Upper lobe of left lung (tissue), 6 donors: ENCODE measurements at regions not wholly inside any gene's neighbourhood (a gene's known extent, or its start where the extent isn't known, plus 50 kb on each side); places are given as distances from the start of the nearest gene placed in this dataset.

Experiments
- ATAC-seq, 2 donors: fragments of 200-7000 bp; cut with Tn5 transposase; one replicate each; pipeline ENCODE4 v1.9.1; 2022; ENCODE audit warnings: mild to moderate bottlenecking in 2 of 2, moderate library complexity in 2 of 2; ENCODE audit not compliant: low FRiP score in 2 of 2
- DNase-seq, 2 donors: peaks; one replicate each; pipeline ENCODE4 v3.0.0-alpha.2; 2019 to 2020
- H3K27ac ChIP-seq, 4 donors: fragments of 200-600 bp; sonication (generic); one replicate each; pipeline ENCODE4 v1.5.1; 2016 to 2019
- H3K27me3 ChIP-seq, 4 donors: fragments of 200-600 bp; sonication (generic); one replicate each; pipeline ENCODE4 v1.5.1; 2017 to 2019
- H3K36me3 ChIP-seq, 4 donors: fragments of 200-600 bp; sonication (generic); one replicate each; pipeline ENCODE4 v1.5.1; 2016 to 2019
- H3K4me1 ChIP-seq, 4 donors: fragments of 200-600 bp; sonication (generic); one replicate each; pipeline ENCODE4 v1.5.1; 2018 to 2019
- H3K4me3 ChIP-seq, 4 donors: fragments of 200-600 bp; sonication (generic); one replicate each; pipeline ENCODE4 v1.5.1; 2017 to 2019; ENCODE audit warnings: mild to moderate bottlenecking in 2 of 4, moderate library complexity in 1 of 4
- H3K9me3 ChIP-seq, 4 donors: fragments of 200-600 bp; sonication (generic); one replicate each; pipeline ENCODE4 v1.5.1; 2018 to 2019
- EP300 ChIP-seq, 4 donors: sonication (generic); formaldehyde crosslinking; IDR thresholded peaks; one replicate each; pipeline ENCODE4 v1.5.1; 2017; ENCODE audit warnings: antibody characterized with exemption in 4 of 4, control low read depth in 2 of 4
- POLR2A ChIP-seq, 4 donors: fragments of 450-650 bp; IDR thresholded peaks; one replicate each; pipeline ENCODE4 v1.5.1; 2016 to 2017; ENCODE audit warnings: antibody characterized with exemption in 4 of 4, mild to moderate bottlenecking in 2 of 4
- POLR2AphosphoS5 ChIP-seq, 2 donors: sonication (generic); formaldehyde crosslinking; IDR thresholded peaks; one replicate each; pipeline ENCODE4 v1.5.1; 2017; ENCODE audit warnings: antibody characterized with exemption in 2 of 2
- WGBS, 2 donors: methylation state at CpG; one replicate each; pipeline ENCODE4 v1.1.5; 2017 to 2018; 5-methylcytosine and 5-hydroxymethylcytosine counted together
- TF ChIP-seq, protein P1 (sequence below), 6 experiments: fragments of 450-650 bp in 4 of 6; fragments of 200-600 bp in 2 of 6; sonication (generic) in 2 of 6; IDR thresholded peaks; one replicate each; pipeline ENCODE4 v1.5.1; 2016 to 2019; ENCODE audit warnings: antibody characterized with exemption in 6 of 6
- donor health status: DM: no; HTN: no; CAD: no; lungs with moderate emphysema.
- donor health status: DM: no; HTN: yes; CAD: no; lungs with severe emphysema.

DNA sequence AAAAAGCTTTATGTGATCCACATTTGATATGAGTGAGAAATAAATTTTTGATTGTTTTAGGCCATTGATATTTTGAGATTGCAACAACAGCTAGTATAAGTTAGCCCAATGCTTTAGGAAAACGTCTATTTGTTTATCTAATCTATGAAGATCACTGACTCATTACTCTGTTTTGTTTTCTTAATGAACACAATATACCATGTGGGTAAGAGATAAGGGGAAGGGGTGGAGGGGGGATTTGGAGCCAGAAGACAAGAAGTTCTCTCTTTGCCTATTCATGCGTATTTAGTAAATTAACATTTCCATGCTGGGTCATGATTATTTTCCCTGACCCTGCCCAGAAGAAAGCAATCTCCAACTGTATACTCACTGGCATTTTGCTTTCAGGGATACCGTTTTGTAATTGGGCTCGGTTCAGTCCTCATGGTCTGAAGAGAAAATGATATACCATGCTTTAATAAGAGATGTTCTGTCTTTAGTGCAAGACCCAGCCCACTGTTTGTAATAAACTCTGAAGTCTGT is 359.5 kb upstream of the NPSR1 start:
- ATAC-seq: no peak
- Histone ChIP-seq H3K9me3 (no peaks in the 10 kb centered on the region), H3K27ac (no peak overlapping the region), H3K4me3 (no peak overlapping the region), H3K4me1 (no peaks in the 10 kb centered on the region), H3K36me3 (no peaks in the 10 kb centered on the region), H3K27me3 (no peaks in the 10 kb centered on the region)
- no peak for DNase-seq
- no peak for TF ChIP-seq EP300 (IDR thresholded peaks at IDR 0.05)
- TF ChIP-seq POLR2A (IDR thresholded peaks at IDR 0.05): no peak
- TF ChIP-seq POLR2AphosphoS5 (IDR thresholded peaks at IDR 0.05): no peak
- TF ChIP-seq, protein P1, sequence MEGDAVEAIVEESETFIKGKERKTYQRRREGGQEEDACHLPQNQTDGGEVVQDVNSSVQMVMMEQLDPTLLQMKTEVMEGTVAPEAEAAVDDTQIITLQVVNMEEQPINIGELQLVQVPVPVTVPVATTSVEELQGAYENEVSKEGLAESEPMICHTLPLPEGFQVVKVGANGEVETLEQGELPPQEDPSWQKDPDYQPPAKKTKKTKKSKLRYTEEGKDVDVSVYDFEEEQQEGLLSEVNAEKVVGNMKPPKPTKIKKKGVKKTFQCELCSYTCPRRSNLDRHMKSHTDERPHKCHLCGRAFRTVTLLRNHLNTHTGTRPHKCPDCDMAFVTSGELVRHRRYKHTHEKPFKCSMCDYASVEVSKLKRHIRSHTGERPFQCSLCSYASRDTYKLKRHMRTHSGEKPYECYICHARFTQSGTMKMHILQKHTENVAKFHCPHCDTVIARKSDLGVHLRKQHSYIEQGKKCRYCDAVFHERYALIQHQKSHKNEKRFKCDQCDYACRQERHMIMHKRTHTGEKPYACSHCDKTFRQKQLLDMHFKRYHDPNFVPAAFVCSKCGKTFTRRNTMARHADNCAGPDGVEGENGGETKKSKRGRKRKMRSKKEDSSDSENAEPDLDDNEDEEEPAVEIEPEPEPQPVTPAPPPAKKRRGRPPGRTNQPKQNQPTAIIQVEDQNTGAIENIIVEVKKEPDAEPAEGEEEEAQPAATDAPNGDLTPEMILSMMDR (IDR thresholded peaks at IDR 0.05): no peak
- WGBS, 2 donors: 64 to 65% methylated on average over 4 of the region's 4 CpGs

DNA sequence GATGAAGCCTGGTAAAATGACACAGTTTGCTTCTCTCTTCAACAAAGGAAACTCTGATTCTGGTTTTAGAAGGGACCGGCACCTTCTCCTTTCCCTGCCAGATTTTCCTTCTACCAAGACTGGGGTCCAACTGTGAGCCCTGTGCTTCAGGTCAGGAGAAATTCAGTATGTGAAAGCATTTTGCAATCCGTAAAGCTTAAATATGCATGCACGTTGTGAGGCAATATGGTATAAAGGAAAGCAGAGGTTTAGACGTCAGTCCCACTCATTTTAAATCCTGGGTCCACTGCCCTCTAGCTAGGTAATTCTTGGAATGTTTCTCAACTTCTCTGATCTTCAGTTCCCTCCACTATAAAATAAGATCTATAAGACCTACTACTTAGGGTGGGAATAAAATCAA is 359.0 kb upstream of the NPSR1 start:
- 85% methylated on average over 4 of the region's 4 CpGs for WGBS, 2 donors
- no peaks in the 10 kb centered on the region for H3K27me3 ChIP-seq
- H3K9me3 ChIP-seq: no peaks in the 10 kb centered on the region
- TF ChIP-seq, protein P1 (IDR thresholded peaks at IDR 0.05): no peak
- TF ChIP-seq POLR2AphosphoS5 (IDR thresholded peaks at IDR 0.05) (no peak), POLR2A (IDR thresholded peaks at IDR 0.05) (no peak), EP300 (IDR thresholded peaks at IDR 0.05) (no peak)
- DNase-seq (no peak), ATAC-seq (no peak)
- H3K27ac ChIP-seq: no peak overlapping the region
- H3K4me1 ChIP-seq: no peaks in the 10 kb centered on the region
- H3K36me3 ChIP-seq: no peaks in the 10 kb centered on the region
- H3K4me3 ChIP-seq: no peak overlapping the region

DNA sequence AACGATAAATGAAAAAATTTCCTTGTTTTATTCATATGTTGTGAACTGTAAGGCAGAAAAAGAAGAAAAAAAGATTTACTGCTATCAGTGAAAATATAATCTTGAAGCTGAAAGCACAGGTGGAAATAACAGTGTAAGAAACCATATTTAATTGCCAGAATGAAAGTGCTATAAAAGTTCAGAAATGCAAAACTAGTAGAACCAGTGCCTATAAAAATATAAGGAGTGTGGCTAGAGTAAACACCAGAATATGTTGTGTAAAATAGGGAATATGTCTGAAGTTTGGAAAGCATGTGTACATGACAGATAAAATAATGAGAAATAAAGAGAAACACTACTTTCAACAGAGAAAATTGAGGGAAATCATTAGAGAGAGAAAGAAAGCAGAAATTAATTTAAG is 350.5 kb upstream of the NPSR1 start:
- TF ChIP-seq POLR2A (IDR thresholded peaks at IDR 0.05) (no peak), POLR2AphosphoS5 (IDR thresholded peaks at IDR 0.05) (no peak)
- ATAC-seq: no peak

DNA sequence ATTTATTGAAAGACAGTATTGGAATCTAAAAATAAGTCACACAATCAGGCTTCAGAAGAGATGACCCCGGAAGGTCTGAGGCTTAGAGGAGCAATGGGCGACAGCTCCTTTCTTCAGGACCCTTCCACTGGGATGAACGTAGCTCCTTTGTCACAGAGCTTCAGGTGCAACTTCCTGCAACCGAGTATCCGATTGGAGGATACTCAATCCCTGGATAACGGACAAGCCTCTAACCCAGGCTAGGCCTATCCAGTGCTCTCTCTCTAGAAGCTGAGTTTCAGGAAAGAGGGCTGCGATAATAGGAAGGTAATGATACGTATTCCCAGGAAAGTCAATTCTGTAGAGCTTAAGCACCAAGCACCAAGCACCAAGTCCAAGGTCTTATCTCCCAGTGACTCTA is 349.4 kb upstream of the NPSR1 start:
- H3K27me3 ChIP-seq: no peaks in the 10 kb centered on the region
- no peaks in the 10 kb centered on the region for H3K9me3 ChIP-seq
- TF ChIP-seq, protein P1 (IDR thresholded peaks at IDR 0.05): no peak
- no peak for TF ChIP-seq POLR2A (IDR thresholded peaks at IDR 0.05)
- 92 to 94% methylated on average over 8 of the region's 8 CpGs for WGBS, 2 donors
- no peaks in the 10 kb centered on the region for H3K36me3 ChIP-seq
- H3K4me1 ChIP-seq: no peaks in the 10 kb centered on the region
- ATAC-seq (no peak), DNase-seq (no peak)
- H3K4me3 ChIP-seq: no peak overlapping the region
- no peak overlapping the region for H3K27ac ChIP-seq

More for the DNA sequence above, 350.5 kb upstream of the NPSR1 start:
- Histone ChIP-seq H3K4me1 (no peaks in the 10 kb centered on the region), H3K27ac (no peak overlapping the region), H3K9me3 (no peaks in the 10 kb centered on the region), H3K4me3 (no peak overlapping the region), H3K36me3 (no peaks in the 10 kb centered on the region), H3K27me3 (no peaks in the 10 kb centered on the region)
- WGBS, 2 donors: 74 to 84% methylated on average over 1 of the region's 1 CpG
- no peak for DNase-seq

DNA sequence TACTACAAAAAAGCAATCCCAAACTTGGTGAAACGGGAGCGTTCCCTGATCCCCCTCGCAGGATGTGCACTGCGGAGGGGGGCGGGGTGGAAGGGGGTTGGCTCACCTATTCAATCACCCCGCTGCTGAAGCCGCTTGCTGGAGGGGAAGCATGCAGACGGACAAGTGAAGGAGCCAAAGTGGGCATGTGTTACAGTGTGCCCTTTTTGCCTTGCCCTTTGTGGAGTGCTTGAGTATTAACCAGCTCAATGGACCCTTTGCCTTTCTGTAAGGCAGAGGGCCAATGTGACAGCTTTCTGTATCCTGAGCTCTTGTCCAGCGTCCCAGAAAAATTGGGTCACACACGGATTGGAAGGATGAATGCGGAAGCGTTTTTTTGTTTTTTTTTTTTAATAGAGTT is 348.9 kb upstream of the NPSR1 start:
- no peaks in the 10 kb centered on the region for H3K36me3 ChIP-seq
- no peak overlapping the region for H3K27ac ChIP-seq
- 89% methylated on average over 12 of the region's 12 CpGs for WGBS, 2 donors
- no peak overlapping the region for H3K4me3 ChIP-seq
- no peak for ATAC-seq
- no peaks in the 10 kb centered on the region for H3K4me1 ChIP-seq
- DNase-seq: peak in 1 of 2 donors; percentile 10
- TF ChIP-seq POLR2A (IDR thresholded peaks at IDR 0.05) (no peak), EP300 (IDR thresholded peaks at IDR 0.05) (no peak), POLR2AphosphoS5 (IDR thresholded peaks at IDR 0.05) (no peak)
- TF ChIP-seq, protein P1 (IDR thresholded peaks at IDR 0.05): no peak
- H3K27me3 ChIP-seq: no peaks in the 10 kb centered on the region
- no peaks in the 10 kb centered on the region for H3K9me3 ChIP-seq
